GM18507 (cell line): ENCODE measurements at regions not wholly inside any gene's neighbourhood (a gene's known extent, or its start where the extent isn't known, plus 50 kb on each side); places are given as distances from the start of the nearest gene placed in this dataset.
A peak's percentile ranks its signal among the peaks of the same experiment; 100 is the strongest.
"Not testable (repeated sequence)": the region's sequence is repeated elsewhere in the genome, so short reads cannot be mapped to it uniquely, and the experiment has no call there.

Experiments used
- DNase-seq: peaks from one replicate; pipeline ENCODE4 v3.0.0; 2011; ENCODE audit warnings: low read depth; ENCODE audit not compliant: insufficient read length; ENCODE audit errors: extremely low spot score
- FAIRE-seq: peaks from 2 replicates; lab custom pipeline; 2011; peaks lifted over from hg19 to GRCh38; lab: Jason Lieb, UNC

DNA sequence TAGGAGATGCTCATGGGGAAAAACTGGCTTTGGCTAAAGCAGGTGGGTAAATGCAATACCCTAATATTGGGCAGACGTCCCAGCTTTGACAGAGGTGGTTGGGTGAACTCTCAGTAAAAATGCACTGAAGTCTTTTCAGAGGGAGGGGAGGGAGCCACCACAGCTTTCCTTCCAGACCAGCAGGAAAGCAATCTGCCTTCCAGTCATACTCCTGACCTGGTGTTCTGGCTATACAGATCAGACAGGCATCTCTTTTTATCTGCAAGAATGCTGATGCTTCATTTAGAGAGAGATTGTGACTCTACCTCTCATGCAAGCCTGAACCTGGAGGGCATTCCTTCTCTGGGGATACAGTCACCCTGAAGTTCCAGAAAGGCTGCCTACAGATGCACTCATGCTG is 52.6 kb upstream of the ICA1 start:
- FAIRE-seq (no peak), DNase-seq (no peak)

DNA sequence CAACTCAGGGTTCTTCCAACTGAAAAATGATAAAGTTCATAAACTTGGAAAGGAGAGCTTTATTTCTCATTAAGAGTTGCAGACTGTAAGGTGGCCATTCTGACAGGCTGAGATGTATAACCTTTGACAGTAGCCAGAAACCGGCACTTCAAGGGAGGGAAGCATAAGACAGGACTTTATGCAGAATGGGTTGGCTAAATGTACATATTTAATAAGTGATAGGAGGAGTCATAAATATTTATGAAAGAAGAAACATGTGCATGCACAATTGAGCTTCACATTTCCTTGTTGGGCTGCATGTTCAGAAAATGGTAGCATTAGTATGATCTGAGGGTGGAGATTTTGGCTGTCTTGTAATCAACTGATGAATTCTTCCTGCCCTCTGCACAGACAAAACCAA is 57.1 kb upstream of the ICA1 start:
- DNase-seq (no peak), FAIRE-seq (no peak)

- DNase-seq = no peak
- no peak for FAIRE-seq
These were observed 58.2 kb upstream of the ICA1 start for GRCh38 chr7:8320174-8320573.

- FAIRE-seq (no peak), DNase-seq (no peak)
These were observed 59.3 kb upstream of the ICA1 start for GRCh38 chr7:8321312-8321711.

DNA sequence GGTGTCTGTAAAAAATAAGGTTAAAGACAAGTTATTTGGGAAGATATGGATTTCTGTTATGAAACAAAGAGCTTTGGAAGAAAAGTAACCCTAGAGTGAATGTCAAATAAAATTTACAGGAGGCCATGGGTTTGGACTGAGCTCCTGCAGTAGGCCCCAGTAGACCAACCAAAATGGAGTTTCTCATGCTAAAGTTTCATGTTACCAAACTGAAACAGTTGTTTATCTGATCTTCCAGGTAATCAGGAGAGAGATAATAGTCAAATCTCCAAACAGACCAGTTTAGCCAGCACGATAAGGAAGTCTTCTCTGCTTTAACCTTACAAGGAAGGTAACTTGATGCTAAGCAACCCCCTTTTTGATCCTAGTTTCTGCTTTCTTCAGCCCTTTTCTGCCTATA is 60.7 kb upstream of the ICA1 start:
- no peak for DNase-seq
- no peak for FAIRE-seq

GRCh38 chr7:8325067-8325466 is 63.1 kb upstream of the ICA1 start:
- DNase-seq = no peak
- FAIRE-seq = no peak

- FAIRE-seq (no peak), DNase-seq (no peak)
These were observed 65.2 kb upstream of the ICA1 start for GRCh38 chr7:8327199-8327598.

- DNase-seq (no peak), FAIRE-seq (no peak)
These were observed 76.2 kb upstream of the ICA1 start for GRCh38 chr7:8338206-8338605.

DNA sequence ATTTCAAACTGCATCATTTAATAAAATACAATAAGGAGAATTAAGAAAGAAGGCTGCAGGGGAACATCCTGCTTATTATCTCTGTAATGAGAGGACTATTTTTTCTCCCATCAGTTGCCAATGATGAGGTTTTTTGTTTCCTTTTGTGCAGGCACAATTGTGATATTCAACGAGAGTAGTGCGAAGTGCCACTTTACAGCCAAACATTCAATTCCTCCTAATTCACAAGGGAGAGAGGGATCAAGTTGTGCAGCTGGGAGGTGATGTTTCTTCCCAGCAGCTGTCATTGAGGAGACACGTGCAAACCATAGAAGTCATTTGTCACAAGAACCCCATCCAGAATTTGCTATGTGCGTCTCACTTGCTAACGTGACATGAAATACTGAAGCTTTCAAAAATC is 81.6 kb upstream of the ICA1 start:
- no peak for FAIRE-seq
- no peak for DNase-seq

- DNase-seq, FAIRE-seq: not testable (repeated sequence)
These were observed 85.4 kb upstream of the ICA1 start for GRCh38 chr7:8347395-8347794.

DNA sequence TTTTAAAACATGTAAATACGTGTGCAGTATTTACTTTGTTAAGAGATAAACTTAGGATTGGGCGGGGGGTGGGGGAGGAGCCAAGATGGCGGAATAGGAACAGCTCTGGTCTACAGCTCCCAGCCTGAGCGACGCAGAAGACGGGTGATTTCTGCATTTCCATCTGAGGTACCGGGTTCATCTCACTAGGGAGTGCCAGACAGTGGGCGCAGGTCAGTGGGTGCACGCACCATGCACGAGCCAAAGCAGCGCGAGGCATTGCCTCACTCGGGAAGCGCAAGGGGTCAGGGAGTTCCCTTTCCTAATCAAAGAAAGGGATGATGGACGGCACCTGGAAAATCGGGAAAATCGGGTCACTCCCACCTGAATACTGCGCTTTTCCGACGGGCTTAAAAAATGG is 81.8 kb upstream of the NXPH1 start:
- FAIRE-seq = not testable (repeated sequence)

DNA sequence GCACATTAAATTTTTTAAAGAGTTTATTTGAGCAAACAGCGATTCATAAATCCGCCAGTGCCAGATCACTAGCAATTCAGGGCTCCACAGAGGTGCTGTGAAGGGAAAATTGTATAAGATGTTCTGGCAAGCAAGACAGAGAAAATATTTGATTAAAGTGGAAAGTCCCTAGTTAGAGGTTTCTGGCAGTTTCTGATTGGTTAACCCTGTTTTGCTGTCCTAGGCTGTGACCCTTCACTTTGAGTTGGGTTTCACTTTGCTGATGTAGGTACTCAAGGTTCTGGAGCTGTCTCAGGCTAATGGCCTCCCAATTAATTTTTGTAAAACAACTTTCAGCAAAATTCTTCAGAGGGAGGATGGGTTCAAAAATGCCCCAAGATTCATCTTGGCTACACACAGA is 79.4 kb upstream of the NXPH1 start:
- DNase-seq (no peak), FAIRE-seq (no peak)

More for the DNA sequence above, 81.8 kb upstream of the NXPH1 start:
- not testable (repeated sequence) for DNase-seq

DNA sequence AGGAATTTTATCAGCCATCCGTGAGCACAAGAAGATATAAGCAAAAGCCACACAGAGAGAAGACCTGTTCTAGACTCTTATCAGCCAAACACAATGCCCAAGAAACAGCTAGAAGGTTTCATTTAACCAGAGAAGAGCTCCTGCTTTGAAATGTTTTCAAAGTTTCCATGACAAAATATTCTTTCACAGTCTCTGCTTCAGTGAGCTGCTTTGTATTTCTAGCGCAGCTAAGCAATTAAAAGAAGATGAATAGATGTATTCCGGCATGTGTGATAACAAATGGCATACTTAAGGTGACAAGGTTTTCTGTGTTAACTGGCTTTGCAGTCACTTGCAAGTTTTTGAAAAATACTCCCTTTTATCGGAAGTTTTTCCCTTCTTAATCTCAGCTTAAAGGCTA is 78.9 kb upstream of the NXPH1 start:
- FAIRE-seq (no peak), DNase-seq (no peak)

- FAIRE-seq = no peak
These were observed 77.3 kb upstream of the NXPH1 start for GRCh38 chr7:8356071-8356470.

DNA sequence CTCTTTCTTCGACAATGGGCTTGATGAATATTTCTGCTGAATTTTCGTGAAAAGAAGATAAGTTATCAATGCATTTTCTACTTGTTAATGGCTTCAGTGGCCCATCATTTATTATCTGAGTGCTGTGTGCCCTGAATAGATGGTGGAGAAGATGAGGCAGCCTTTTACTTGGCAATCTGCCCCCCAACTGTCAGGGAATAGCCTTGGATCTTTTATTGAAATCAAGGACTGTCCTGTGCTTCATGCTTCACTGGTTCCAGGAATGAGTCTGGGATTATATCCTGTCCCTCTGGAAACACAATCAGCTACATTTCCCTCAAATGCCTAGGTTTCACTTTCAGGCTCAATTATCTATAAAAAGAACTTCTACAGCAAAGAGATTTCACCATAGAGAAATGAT is 75.9 kb upstream of the NXPH1 start:
- FAIRE-seq = no peak
- no peak for DNase-seq

More at GRCh38 chr7:8356071-8356470, 77.3 kb upstream of the NXPH1 start:
- DNase-seq = no peak

DNA sequence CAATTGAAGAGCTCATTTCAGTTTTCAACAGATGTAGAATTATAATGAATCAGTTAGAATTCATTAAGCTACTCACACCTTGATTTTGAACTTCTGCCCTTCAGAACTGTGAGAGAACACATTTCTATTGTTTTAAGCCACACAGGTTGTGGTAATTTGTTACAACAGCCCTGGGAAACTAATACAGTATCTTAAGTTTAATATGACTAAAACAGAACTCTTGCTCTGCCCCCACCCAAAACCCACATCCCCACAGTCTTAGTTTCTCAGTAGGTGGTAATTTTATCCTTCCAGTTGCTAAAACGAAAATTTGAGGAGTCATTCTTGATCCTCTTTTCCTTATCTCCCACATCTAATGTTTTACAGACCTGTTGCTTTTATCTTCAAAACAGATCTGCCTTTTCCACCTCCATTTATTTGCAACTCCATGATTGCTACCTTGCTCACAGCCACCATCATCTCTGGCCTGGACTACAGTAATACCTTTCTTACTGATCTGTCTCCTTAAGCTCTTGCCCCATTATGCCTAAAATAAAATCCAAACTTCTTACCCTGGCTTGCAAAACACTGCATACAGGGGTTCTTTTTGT is 72.8 kb upstream of the NXPH1 start:
- FAIRE-seq = no peak
- no peak for DNase-seq

DNA sequence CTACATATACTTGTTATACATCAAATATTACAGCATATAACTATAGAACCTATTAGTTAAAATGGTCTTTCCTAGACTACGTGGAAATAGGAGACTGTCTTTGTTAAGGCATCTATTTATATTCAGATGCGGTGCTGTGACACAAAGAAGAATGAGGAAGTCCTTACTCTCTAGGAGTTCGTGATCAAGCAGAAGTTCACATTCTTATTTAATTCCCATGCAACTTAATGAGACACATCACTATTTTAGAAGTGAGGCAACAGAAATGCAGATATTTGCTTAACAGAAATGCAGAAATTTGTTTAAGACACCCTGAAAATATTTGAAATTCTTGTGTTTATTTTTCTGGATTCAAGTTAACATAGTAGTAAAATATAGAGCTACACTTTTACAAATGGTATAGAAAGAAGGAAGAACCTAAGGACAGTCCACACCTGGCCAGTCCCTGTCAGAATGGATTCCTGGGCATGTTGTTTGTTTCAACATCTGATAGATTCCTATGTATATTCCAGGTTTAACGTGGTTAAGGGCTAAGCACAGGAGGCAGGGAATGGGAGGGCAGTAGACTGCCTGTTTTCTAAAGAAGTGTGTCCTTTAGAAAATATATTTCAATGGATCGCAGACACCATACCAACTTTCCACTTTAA is 70.6 kb upstream of the NXPH1 start:
- no peak for DNase-seq
- no peak for FAIRE-seq

GRCh38 chr7:8363407-8364015 is 69.9 kb upstream of the NXPH1 start:
- DNase-seq (no peak), FAIRE-seq (no peak)

GRCh38 chr7:8365499-8366110 is 67.8 kb upstream of the NXPH1 start:
- FAIRE-seq = peak; percentile 26

DNA sequence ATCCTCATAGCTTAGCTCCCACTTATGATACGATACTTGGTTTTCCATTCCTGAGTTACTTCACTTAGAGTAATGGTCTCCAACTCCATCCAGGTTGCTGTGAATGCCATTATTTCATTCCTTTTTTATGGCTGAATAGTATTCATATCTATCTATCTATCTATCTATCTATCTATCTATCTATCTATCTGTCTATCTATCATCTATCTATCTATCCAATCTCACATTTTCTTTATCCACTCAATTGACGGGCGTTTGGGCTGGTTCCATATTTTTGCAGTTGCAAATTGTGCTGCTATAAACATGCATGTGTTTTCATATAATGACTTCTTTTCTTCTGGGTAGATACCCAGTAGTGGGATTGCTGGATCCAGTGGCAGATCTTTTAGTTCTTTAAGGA is 65.4 kb upstream of the NXPH1 start:
- DNase-seq, FAIRE-seq: not testable (repeated sequence)

More at GRCh38 chr7:8365499-8366110, 67.8 kb upstream of the NXPH1 start:
- DNase-seq = no peak

- DNase-seq (no peak), FAIRE-seq (no peak)
These were observed 61.7 kb upstream of the NXPH1 start for GRCh38 chr7:8371742-8372141.
